Ectodermal cell (in vitro differentiated cells): ENCODE measurements at regions not wholly inside any gene's neighbourhood (a gene's known extent, or its start where the extent isn't known, plus 50 kb on each side); places are given as distances from the start of the nearest gene placed in this dataset.

Source experiments
- H3K27ac ChIP-seq: 2 replicates; pipeline ENCODE4 v1.7.0; 2013; ENCODE audit warnings: mild to moderate bottlenecking, low read depth, low read length; ENCODE audit not compliant: insufficient read depth, poor library complexity, severe bottlenecking
- H3K27me3 ChIP-seq: 2 replicates; pipeline ENCODE4 v1.7.0; 2013; ENCODE audit warnings: mild to moderate bottlenecking, low read length; ENCODE audit not compliant: insufficient read depth, control insufficient read depth, poor library complexity, severe bottlenecking
- H3K36me3 ChIP-seq: one replicate; pipeline ENCODE4 v1.7.0; 2013; ENCODE audit warnings: low read length; ENCODE audit not compliant: control insufficient read depth, insufficient read depth
- H3K4me1 ChIP-seq: one replicate; pipeline ENCODE4 v1.7.0; 2013; ENCODE audit warnings: low read length; ENCODE audit not compliant: control insufficient read depth, insufficient read depth
- H3K4me3 ChIP-seq: 2 replicates; pipeline ENCODE4 v1.7.0; 2013; ENCODE audit warnings: low read depth, low read length, control low read depth; ENCODE audit not compliant: insufficient read depth
- H3K9me3 ChIP-seq: 2 replicates; pipeline ENCODE4 v1.7.0; 2013; ENCODE audit warnings: mild to moderate bottlenecking, low read length, moderate library complexity; ENCODE audit not compliant: control insufficient read depth
- WGBS, 2 experiments: methylation state at CpG; one replicate each; pipeline ENCODE4 v1.1.7; 2013; ENCODE audit warnings: missing lambda C conversion rate in 2 of 2; 5-methylcytosine and 5-hydroxymethylcytosine counted together

- Histone ChIP-seq H3K27ac (no peak overlapping the region), H3K36me3 (no peaks in the 10 kb centered on the region), H3K4me3 (no peak overlapping the region), H3K27me3 (no peaks in the 10 kb centered on the region), H3K4me1 (no peaks in the 10 kb centered on the region), H3K9me3 (no peaks in the 10 kb centered on the region)
- 94 to 95% methylated on average over 28 of the region's 28 CpGs for WGBS, 2 experiments
Measured at GRCh38 chr7:156063241-156063810, 251.1 kb upstream of the SHH start.

GRCh38 chr7:156062286-156062685, 250.0 kb upstream of the SHH start:
- Histone ChIP-seq H3K27me3 (no peaks in the 10 kb centered on the region), H3K4me1 (no peaks in the 10 kb centered on the region), H3K27ac (no peak overlapping the region), H3K9me3 (no peaks in the 10 kb centered on the region), H3K36me3 (no peaks in the 10 kb centered on the region), H3K4me3 (no peak overlapping the region)
- WGBS, 2 experiments = 91 to 96% methylated on average over 9 of the region's 9 CpGs

GRCh38 chr7:156061689-156062255, 249.5 kb upstream of the SHH start:
- Histone ChIP-seq H3K4me1 (no peaks in the 10 kb centered on the region), H3K27ac (no peak overlapping the region), H3K4me3 (no peak overlapping the region), H3K36me3 (no peaks in the 10 kb centered on the region), H3K9me3 (no peaks in the 10 kb centered on the region), H3K27me3 (no peaks in the 10 kb centered on the region)
- WGBS, 2 experiments = 93% methylated on average over 11 of the region's 11 CpGs

GRCh38 chr7:156060925-156061324, 248.7 kb upstream of the SHH start:
- Histone ChIP-seq H3K36me3 (no peaks in the 10 kb centered on the region), H3K9me3 (no peaks in the 10 kb centered on the region), H3K4me1 (no peaks in the 10 kb centered on the region), H3K27ac (no peak overlapping the region), H3K4me3 (no peak overlapping the region), H3K27me3 (no peaks in the 10 kb centered on the region)
- WGBS, 2 experiments = 92 to 94% methylated on average over 15 of the region's 15 CpGs

GRCh38 chr7:156059369-156059768, 247.1 kb upstream of the SHH start:
- H3K36me3 ChIP-seq = no peaks in the 10 kb centered on the region
- H3K4me1 ChIP-seq = no peaks in the 10 kb centered on the region
- no peaks in the 10 kb centered on the region for H3K27me3 ChIP-seq
- no peak overlapping the region for H3K27ac ChIP-seq
- H3K9me3 ChIP-seq = no peaks in the 10 kb centered on the region
- WGBS, 2 experiments = 89 to 90% methylated on average over 9 of the region's 9 CpGs
- no peak overlapping the region for H3K4me3 ChIP-seq

- Histone ChIP-seq H3K27ac (no peak overlapping the region), H3K36me3 (no peaks in the 10 kb centered on the region), H3K4me3 (no peak overlapping the region), H3K27me3 (no peaks in the 10 kb centered on the region), H3K4me1 (no peaks in the 10 kb centered on the region), H3K9me3 (no peaks in the 10 kb centered on the region)
- WGBS, 2 experiments = 93 to 95% methylated on average over 14 of the region's 14 CpGs
Measured at GRCh38 chr7:156058248-156058647, 246.0 kb upstream of the SHH start.

- Histone ChIP-seq H3K36me3 (no peaks in the 10 kb centered on the region), H3K4me3 (no peak overlapping the region), H3K9me3 (no peaks in the 10 kb centered on the region), H3K4me1 (no peaks in the 10 kb centered on the region), H3K27ac (no peak overlapping the region), H3K27me3 (no peaks in the 10 kb centered on the region)
- 95 to 97% methylated on average over 8 of the region's 8 CpGs for WGBS, 2 experiments
Measured at GRCh38 chr7:156056534-156056933, 244.3 kb upstream of the SHH start.

GRCh38 chr7:156055206-156055822, 243.1 kb upstream of the SHH start:
- no peaks in the 10 kb centered on the region for H3K27me3 ChIP-seq
- no peaks in the 10 kb centered on the region for H3K4me1 ChIP-seq
- H3K9me3 ChIP-seq = no peaks in the 10 kb centered on the region
- WGBS, 2 experiments = 85 to 87% methylated on average over 10 of the region's 10 CpGs
- H3K4me3 ChIP-seq = no peak overlapping the region
- H3K27ac ChIP-seq = no peak overlapping the region
- no peaks in the 10 kb centered on the region for H3K36me3 ChIP-seq

- H3K4me3 ChIP-seq = no peak overlapping the region
- no peaks in the 10 kb centered on the region for H3K27me3 ChIP-seq
- H3K27ac ChIP-seq = no peak overlapping the region
- WGBS, 2 experiments = 86 to 89% methylated on average over 1 of the region's 1 CpG
- H3K36me3 ChIP-seq = no peaks in the 10 kb centered on the region
- no peaks in the 10 kb centered on the region for H3K4me1 ChIP-seq
- H3K9me3 ChIP-seq = no peaks in the 10 kb centered on the region
Measured at GRCh38 chr7:156051884-156052283, 239.6 kb upstream of the SHH start.

GRCh38 chr7:156050636-156051569, 238.6 kb upstream of the SHH start:
- H3K4me3 ChIP-seq = no peak overlapping the region
- no peaks in the 10 kb centered on the region for H3K36me3 ChIP-seq
- 90 to 91% methylated on average over 19 of the region's 19 CpGs for WGBS, 2 experiments
- H3K27ac ChIP-seq = no peak overlapping the region
- H3K4me1 ChIP-seq = no peaks in the 10 kb centered on the region
- H3K9me3 ChIP-seq = no peaks in the 10 kb centered on the region
- H3K27me3 ChIP-seq = no peaks in the 10 kb centered on the region
